Mesothelial cell of epicardium (in vitro differentiated cells): ENCODE measurements at regions not wholly inside any gene's neighbourhood (a gene's known extent, or its start where the extent isn't known, plus 50 kb on each side); places are given as distances from the start of the nearest gene placed in this dataset.

Experiments used
- DNase-seq, 2 experiments: peaks; one replicate each; pipeline ENCODE4 v3.0.0; 2021; ENCODE audit warnings: low spot score in 2 of 2; ENCODE audit not compliant: unreplicated experiment in 2 of 2
- H3K27ac Mint-ChIP-seq: 2 replicates; pipeline ENCODE4 v1.8.0; 2021; ENCODE audit warnings: mixed read lengths
- H3K27me3 Mint-ChIP-seq: 2 replicates; pipeline ENCODE4 v1.8.0; 2021; ENCODE audit warnings: low read depth, mixed read lengths
- H3K36me3 Mint-ChIP-seq: 2 replicates; pipeline ENCODE4 v1.8.0; 2021; ENCODE audit warnings: mixed read lengths
- H3K4me1 Mint-ChIP-seq: 2 replicates; pipeline ENCODE4 v1.8.0; 2021; ENCODE audit warnings: mixed read lengths
- H3K4me3 Mint-ChIP-seq: 2 replicates; pipeline ENCODE4 v1.8.0; 2021; ENCODE audit warnings: mild to moderate bottlenecking, moderate library complexity, mixed read lengths
- H3K9me3 Mint-ChIP-seq: 2 replicates; pipeline ENCODE4 v1.8.0; 2021; ENCODE audit warnings: mixed read lengths
- CTCF ChIP-seq: fragments of 200-600 bp; sonication (generic); IDR thresholded peaks from one replicate; pipeline ENCODE4 v1.5.0; 2021; ENCODE audit warnings: antibody characterized with exemption; ENCODE audit not compliant: unreplicated experiment

GRCh38 chr5:20574576-20574975, 586.6 kb upstream of the CDH18 start:
- H3K27ac Mint-ChIP-seq, result no peak overlapping the region
- TF ChIP-seq CTCF, result no peak
- no peak for DNase-seq
- H3K27me3 Mint-ChIP-seq, result no peaks in the 10 kb centered on the region
- no peaks in the 10 kb centered on the region for H3K36me3 Mint-ChIP-seq
- peaks cover 5% of the 10 kb centered on the region for H3K9me3 Mint-ChIP-seq
- H3K4me3 Mint-ChIP-seq, result no peak overlapping the region
- H3K4me1 Mint-ChIP-seq, result peaks cover 15% of the 10 kb centered on the region

GRCh38 chr5:20572614-20573013, 584.6 kb upstream of the CDH18 start:
- Mint-ChIP-seq H3K4me1 (peaks cover 15% of the 10 kb centered on the region), H3K27me3 (no peaks in the 10 kb centered on the region), H3K27ac (peak overlapping the region; percentile 66), H3K36me3 (no peaks in the 10 kb centered on the region), H3K9me3 (no peaks in the 10 kb centered on the region), H3K4me3 (no peak overlapping the region)
- DNase-seq, result no peak
- no peak for TF ChIP-seq CTCF

GRCh38 chr5:20570486-20570885, 582.5 kb upstream of the CDH18 start:
- DNase-seq, result no peak
- Mint-ChIP-seq H3K36me3 (no peaks in the 10 kb centered on the region), H3K27ac (no peak overlapping the region), H3K27me3 (no peaks in the 10 kb centered on the region), H3K4me1 (peaks cover 12% of the 10 kb centered on the region), H3K4me3 (no peak overlapping the region), H3K9me3 (peaks cover 3% of the 10 kb centered on the region)
- no peak for TF ChIP-seq CTCF

- TF ChIP-seq CTCF, result no peak
- H3K4me3 Mint-ChIP-seq, result no peak overlapping the region
- DNase-seq, result no peak
Observed at GRCh38 chr5:20562544-20562943, 574.5 kb upstream of the CDH18 start.

GRCh38 chr5:20559845-20560244, 571.8 kb upstream of the CDH18 start:
- H3K4me1 Mint-ChIP-seq, result peaks cover 10% of the 10 kb centered on the region
- no peaks in the 10 kb centered on the region for H3K36me3 Mint-ChIP-seq
- TF ChIP-seq CTCF, result no peak
- H3K27ac Mint-ChIP-seq, result no peak overlapping the region
- no peak for DNase-seq
- no peak overlapping the region for H3K4me3 Mint-ChIP-seq
- H3K9me3 Mint-ChIP-seq, result peaks cover 3% of the 10 kb centered on the region
- H3K27me3 Mint-ChIP-seq, result no peaks in the 10 kb centered on the region

More at GRCh38 chr5:20562544-20562943, 574.5 kb upstream of the CDH18 start:
- peaks cover 6% of the 10 kb centered on the region for H3K4me1 Mint-ChIP-seq
- H3K36me3 Mint-ChIP-seq, result no peaks in the 10 kb centered on the region
- no peak overlapping the region for H3K27ac Mint-ChIP-seq
- H3K9me3 Mint-ChIP-seq, result peaks cover 6% of the 10 kb centered on the region
- no peaks in the 10 kb centered on the region for H3K27me3 Mint-ChIP-seq
